Tongue (tissue), 1 donor: ENCODE measurements at regions not wholly inside any gene's neighbourhood (a gene's known extent, or its start where the extent isn't known, plus 50 kb on each side); places are given as distances from the start of the nearest gene placed in this dataset.

Source experiments
- DNase-seq: peaks from one replicate; pipeline ENCODE4 v3.0.0-alpha.2; 2015

- DNase-seq, result no peak
These were observed 149.7 kb downstream of the CAAP1 start for GRCh38 chr9:26742828-26743476.

GRCh38 chr9:26735160-26735559, 157.4 kb downstream of the CAAP1 start:
- DNase-seq, result no peak

DNA sequence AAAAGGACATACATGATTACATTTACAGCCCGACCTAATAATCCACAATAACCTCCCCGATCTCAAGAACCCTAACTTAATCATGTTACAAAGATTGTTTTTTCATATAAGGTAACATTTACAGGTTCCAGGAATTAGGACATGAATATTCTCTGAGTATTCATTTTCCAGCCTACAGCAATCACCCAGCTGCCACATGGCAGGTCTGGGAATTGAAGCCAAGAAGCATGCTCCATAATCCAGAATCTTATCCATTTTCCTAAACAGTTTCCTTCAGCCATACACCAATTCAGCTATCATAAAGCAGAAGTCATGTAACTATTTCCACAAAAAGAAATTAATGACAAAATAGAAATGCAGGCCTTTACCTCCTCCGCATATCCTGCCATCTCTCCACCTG, 163.4 kb downstream of the CAAP1 start:
- DNase-seq, result no peak

GRCh38 chr9:26727471-26727870, 165.1 kb downstream of the CAAP1 start:
- DNase-seq, result no peak

GRCh38 chr9:26725573-26725972, 167.0 kb downstream of the CAAP1 start:
- DNase-seq, result peak; percentile 74

DNA sequence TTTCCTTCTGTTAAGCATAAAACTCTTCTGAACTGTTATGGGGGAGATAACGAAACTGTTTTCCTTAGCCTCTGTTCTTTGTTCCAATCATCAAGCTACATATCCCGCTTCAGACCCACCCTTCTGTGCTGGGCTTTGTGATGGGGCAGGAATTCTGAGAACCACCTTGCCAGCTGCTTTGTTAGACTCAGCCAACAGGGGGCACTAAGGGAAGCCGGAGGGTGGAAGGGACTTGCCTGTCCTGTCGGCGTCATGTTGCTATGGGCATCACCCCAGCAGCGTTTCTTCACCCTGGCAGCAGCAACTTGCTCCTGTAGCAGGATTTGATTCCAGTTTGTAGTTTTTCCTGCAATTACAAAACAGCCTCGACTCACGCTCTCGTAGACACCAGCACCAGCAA, 169.1 kb downstream of the CAAP1 start:
- DNase-seq, result peak; percentile 24

- no peak for DNase-seq
These were observed 169.8 kb downstream of the CAAP1 start for GRCh38 chr9:26722755-26723154.

DNA sequence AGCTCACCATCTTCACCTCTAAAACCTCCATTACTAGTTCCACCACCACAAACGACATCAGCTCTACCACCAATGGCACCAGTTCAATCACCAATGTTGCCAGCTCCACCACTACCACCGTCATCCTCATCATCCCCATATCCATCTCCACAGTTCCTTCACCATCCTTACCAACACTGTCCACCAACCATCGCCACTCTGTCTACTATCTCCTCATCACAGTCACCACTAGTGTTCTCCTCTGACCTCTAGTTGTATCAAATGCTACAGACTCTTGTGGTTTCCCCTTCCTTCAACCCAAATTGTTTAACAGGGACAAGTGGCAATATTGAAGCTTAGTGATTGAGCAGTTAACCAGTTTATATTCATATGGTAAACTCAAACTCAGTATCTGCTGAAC, 182.6 kb downstream of the CAAP1 start:
- DNase-seq, result no peak

- no peak for DNase-seq
These were observed 186.4 kb downstream of the CAAP1 start for GRCh38 chr9:26706223-26706622.

DNA sequence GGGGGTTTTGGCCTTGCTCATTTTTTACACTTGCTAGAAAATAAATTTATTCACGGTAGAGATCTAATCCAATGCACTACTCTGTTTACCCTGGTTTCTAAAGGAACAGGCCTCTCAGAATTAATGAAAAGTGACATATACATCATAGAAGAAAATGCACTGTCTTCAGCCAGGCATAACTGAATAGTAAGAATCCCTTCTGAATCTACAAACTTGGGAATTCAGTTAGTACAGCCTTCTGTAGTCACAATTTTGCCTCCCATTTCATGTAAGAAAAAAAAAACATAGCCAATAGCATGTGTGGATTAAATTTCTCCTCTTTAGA, 197.3 kb downstream of the CAAP1 start:
- no peak for DNase-seq

DNA sequence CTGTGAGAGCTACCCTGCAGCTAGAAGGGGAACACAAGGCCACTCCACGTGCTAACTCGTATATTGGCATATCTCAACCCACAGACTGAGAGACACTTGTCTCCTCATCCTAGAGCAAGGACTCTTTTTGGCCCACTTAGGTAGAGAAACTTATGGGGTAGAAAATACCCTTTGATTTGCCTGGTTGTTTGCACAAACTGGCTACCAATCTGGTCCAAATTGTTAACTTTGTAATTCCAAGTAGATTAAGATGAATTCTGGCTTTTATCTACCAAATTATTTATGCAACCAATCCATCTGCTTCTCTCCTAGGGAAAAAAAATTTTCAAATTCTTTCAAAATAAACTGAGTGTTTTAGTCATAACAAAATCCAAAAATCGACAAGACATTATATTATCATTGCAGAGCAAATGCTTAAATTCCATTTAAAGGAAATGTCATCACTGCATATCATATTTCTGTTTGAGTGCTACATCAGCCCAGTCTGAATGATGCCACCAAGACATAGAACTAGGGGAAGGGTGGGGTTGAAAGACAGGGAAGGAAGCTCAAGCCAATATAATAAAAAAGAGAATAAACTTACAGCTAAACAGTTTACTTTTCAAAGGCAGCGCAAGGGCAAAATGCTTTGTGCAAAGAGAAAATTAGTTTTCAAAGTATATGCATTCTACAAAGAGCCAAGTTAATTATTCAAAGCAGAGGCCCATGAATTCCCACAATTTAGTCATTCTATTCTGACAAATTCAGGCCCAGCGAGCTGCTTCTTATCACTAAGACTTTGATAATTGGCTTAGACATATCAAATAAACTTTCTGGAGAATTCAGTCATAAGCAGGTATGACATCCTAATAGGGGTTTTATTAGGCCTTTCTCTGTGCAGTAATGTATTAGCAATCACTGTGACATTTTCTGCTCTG, 198.0 kb downstream of the CAAP1 start:
- no peak for DNase-seq

GRCh38 chr9:26689041-26689440, 203.6 kb downstream of the CAAP1 start:
- no peak for DNase-seq

- DNase-seq, result peak; percentile 30
These were observed 205.2 kb downstream of the CAAP1 start for GRCh38 chr9:26687421-26687820.

DNA sequence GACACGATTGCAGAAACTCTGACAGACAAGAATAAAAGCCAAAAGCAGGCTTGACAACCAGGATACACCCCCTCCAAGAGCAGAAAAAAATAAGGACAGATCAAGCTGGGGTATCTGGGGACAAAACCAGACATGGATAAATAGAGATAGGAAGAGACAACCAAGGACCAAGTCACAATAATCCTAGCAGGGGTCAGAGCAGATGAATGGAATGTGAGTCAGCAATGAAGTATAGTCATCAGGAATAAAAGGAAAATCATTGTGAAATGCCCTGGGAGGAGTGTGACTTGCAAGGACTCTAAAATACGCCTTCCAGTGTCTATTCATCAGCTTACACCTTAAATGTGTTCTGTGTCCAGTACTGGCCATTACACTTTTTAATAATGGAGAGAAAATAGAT, 206.8 kb downstream of the CAAP1 start:
- DNase-seq, result no peak

DNA sequence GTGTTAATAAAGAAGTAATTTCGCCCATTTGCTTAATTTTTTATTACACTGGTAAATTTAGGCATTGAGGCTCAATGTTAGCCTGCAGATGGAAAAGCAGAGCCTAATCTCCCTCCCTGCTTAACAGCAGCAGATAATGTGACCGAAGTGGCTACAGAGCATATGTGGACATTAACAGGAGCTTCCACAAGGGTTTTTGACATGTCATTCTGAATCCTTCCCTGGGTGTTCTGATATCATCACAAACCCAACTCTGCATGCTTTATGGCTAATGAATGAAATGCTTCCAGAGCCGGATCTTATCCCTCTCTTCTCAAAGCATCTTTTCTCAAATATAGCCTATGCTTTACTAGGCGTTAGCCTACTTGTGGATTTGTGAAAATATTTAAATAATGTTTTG, 208.6 kb downstream of the CAAP1 start:
- DNase-seq, result no peak

- DNase-seq, result no peak
These were observed 209.7 kb downstream of the CAAP1 start for GRCh38 chr9:26682796-26683496.

- no peak for DNase-seq
These were observed 210.6 kb downstream of the CAAP1 start for GRCh38 chr9:26682041-26682440.

- DNase-seq, result no peak
These were observed 214.5 kb downstream of the CAAP1 start for GRCh38 chr9:26677965-26678706.

DNA sequence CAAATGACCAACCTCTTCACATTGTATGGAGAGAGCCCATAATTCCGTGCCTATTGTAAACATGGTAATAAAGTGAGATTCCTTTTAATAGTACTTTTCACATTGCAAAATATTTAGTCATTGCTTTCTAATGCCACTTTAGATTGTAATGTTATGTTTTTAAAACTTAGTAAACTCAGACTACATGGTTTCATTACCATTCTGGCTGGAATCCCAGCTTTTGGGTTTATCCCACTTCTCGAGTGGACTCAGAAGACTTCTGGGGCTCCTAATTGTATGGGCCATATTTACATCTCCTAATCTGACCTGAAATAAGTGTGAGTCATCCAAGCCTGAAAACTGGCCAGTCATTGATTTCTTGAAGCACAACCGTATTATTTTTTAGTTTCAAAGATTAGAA, 217.6 kb downstream of the CAAP1 start:
- DNase-seq, result no peak

DNA sequence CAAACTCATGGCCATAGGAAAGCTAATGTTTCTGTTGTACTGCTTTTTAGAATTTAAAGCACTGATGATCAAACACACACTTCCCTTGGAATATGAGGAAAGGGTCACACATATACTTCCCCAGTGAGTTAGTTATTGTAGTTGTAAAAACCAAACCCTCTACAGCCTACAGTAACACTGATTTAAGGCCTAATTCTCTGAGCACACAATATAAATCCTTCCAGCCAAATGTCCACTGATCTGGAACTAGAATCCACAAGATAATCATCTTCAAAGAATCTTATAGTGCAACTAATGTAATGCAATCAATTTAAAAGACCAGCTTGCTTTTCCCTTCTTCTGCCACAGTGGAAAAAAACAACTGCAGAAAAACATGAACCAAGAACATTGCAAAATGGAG, 219.3 kb downstream of the CAAP1 start:
- DNase-seq, result no peak

- DNase-seq, result no peak
These were observed 222.6 kb downstream of the CAAP1 start for GRCh38 chr9:26669701-26670670.
